Stimulated activated CD4-positive, alpha-beta T cell treated with anti-CD3 and anti-CD28 coated beads, Interleukin-15, amount 100 ng/mL, for 48 hours (primary cell): ENCODE measurements at regions not wholly inside any gene's neighbourhood (a gene's known extent, or its start where the extent isn't known, plus 50 kb on each side); places are given as distances from the start of the nearest gene placed in this dataset.
A peak's percentile ranks its signal among the peaks of the same experiment; 100 is the strongest.
"Not testable (repeated sequence)": the region's sequence is repeated elsewhere in the genome, so short reads cannot be mapped to it uniquely, and the experiment has no call there.

Source experiments
- DNase-seq, 2 donors: peaks; one replicate each; pipeline ENCODE4 v3.0.0-alpha.2; 2020; ENCODE audit warnings: low read depth in 2 of 2

DNA sequence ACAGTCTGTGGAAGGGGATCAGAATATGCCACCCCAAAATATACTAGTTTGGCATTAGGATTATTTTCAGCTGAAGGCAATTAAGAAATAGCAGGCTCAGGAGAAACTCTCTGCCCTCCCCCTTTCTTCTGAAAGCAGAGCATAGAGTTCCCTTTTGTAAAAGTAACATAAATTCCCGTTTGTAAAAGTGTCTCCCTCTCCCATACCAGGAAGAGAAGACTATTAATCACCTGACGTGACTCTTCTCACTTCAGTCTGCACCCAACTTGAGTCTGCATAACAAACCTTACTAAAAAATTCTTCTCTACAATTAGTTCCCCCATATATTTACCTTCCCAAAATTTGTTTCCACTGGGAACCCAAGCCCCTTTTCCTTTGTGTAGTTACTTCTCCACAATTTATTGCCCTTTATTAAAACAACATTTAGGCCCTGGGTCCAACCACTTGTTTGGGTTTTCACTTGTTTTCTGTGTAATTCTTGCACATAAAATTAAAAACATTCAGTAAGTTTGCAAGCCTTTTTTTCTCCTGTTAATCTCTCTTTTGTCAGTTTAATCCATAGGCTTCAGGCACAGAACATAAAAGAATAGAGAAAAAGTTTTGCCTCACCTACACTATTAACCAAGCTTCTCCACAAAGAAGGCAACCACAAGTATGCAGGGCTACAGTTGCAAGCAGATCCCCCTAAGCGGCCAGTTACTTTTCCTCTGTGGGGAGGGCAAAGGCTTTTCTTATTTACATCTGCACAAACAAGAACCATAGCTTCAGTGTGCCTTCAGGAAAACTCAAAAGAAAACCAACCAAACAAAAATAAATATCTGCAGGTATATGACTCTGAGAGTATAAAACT, 73.8 kb upstream of the EPCAM start:
- DNase-seq, result no peak

DNA sequence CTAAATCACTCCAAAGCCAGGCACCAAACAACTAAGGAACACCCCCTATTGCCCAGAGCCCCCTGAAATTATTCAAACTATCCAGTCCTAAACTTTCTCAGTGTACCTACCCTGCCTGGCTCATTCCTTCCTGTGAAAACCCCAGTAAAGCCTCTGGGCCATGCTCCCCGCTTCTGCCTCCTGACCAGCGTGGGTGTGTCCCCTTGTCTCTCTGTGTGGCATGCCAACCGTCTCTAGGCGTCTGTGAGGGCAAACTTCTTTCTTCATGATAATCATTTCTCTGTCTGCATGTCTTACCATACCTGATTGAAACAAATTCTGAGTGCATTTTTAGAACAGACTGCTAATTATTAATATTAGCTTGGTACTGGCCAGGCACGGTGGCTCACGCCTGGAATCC, 75.1 kb upstream of the EPCAM start:
- no peak for DNase-seq

DNA sequence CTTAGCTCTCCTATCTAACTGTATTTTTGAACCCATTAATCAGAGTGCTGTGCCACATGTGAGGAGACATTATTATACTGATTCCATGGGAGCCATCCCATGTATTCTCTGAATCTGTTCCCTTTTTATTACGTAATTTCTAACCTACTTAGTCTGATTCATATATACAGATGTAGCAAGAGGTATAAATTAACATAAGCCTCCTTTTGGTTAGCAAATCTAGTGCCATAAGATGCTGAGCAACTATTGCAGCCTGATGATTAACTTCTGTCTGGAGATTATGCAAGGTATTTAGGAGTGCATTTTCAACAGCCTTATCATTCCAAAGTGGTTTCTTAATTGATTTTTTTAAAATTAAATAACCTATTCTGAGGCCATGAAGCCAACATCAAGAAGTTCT, 80.2 kb upstream of the EPCAM start:
- DNase-seq, result no peak

DNA sequence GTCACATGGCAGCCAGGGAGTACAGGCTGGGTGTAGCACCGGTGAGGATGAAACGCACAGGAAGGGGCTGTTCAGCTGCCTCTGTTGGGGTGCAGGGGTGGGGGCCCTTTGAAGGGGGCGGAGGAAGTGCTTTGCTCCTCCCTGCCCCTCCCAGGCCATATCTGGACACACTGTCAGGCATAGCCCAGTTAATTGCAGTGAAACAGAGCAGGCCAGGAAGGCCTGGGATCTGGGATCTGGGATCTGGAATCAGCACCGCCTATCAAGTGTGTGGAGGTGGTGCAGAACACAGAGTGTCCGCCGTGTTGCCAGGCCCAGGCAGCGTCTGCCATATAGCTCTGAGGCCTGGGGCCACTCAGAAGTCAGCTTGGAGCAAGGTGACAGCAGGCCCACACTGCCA, 85.5 kb upstream of the EPCAM start:
- DNase-seq, result no peak

DNA sequence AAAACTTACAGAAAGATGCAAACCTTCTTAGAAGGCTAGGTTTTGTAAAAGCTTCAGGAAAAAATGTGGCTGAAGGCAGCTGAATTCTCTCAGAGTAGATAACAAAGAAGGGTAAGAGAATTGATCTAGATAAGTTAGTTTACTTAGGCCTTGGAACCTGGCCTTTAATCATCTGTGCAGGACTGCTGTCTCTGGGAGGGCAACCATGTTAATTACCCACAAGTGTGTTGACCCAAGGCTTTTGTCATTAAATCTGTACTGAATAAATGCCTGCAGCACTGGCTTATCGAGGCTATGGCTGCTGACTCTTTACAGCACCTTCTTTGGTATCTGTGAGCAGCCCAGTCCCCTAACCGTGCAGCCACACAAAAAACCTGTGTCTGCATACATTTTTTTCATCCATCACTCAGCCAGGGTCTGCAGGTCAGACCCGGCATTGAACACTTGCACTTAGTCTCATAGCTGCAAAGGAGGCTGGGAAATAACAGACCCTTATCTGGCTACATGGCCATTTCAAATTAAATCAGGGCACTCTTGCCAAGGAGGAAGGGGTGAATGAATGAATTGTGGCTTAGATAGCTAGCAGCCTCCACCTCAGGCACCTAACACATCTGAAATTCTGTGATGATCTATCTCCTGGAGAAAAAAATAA, 86.4 kb upstream of the EPCAM start:
- DNase-seq, result no peak

DNA sequence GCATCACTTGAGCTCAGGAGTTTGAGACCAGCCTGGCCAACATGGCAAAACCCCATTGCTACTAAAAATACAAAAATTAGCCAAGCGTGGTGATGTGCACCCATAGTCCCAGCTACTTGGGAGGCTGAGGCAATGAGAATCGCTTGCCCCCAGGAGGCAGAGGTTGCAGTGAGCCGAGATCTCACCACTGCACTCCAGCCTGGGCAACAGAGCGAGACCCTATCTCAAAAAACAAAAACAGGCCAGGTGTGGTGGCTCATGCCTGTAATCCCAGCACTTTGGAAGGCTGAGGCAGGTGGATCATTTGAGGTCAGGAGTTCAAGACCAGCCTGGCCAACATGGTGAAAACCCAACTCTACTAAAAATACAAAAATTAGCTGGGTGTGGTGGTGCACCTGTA, 89.6 kb upstream of the EPCAM start:
- DNase-seq, result not testable (repeated sequence)

DNA sequence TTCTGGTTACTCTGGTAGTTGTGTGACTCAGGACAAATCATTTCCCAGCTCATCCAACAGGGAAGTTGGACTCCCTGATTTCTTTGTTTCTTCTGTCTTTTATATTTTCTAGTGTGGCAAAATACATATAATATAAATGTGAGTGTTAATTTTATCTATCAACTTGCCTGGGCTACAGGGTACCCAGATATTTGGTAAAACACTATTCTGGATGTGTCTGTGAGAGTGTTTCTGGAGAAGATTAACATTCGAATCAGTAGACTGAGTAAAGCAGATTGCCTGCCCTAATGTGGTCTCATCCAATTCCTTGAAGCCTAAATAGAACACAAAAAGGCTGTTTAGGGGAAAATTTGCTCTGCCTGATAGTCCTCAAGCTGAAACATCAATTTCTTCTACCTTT, 91.1 kb upstream of the EPCAM start:
- DNase-seq, result no peak

DNA sequence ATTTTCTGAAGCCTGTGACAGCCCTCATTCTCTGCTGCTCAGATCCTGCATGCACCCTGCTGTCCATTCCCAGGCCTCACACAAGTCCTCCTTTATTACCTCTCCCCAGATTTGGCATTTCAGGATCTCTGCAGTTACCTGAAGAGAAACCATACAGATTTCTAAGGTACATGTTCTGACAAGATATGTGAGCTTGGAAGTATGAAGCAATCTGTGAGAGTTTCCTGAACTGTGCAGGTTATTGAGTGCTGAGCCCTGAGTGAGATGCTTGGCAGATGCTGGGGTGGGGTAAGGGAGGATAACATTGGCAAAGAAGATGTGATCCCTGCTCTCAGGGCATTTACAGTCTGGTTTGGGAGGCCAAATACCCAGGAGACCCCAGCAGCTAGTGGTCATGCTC, 91.9 kb upstream of the EPCAM start:
- DNase-seq, result no peak

DNA sequence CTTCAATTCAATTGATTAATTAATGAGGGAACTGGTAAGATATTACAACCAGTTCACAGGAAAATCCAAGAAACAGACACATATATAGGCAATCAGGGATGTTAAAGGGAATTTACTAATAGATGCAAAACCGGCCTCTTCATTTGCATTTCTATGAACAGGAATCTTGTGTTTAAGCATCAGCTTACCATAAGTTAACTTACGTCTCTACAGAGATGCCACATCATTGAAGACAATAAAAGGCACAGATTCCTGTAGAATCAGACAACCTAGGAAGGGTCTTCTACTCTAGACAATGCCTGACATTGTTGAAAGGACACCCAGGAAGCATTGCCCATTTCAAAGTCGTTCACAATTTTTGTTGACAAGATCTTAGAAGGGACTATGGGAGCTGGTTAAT, 93.0 kb upstream of the EPCAM start:
- DNase-seq, result no peak

DNA sequence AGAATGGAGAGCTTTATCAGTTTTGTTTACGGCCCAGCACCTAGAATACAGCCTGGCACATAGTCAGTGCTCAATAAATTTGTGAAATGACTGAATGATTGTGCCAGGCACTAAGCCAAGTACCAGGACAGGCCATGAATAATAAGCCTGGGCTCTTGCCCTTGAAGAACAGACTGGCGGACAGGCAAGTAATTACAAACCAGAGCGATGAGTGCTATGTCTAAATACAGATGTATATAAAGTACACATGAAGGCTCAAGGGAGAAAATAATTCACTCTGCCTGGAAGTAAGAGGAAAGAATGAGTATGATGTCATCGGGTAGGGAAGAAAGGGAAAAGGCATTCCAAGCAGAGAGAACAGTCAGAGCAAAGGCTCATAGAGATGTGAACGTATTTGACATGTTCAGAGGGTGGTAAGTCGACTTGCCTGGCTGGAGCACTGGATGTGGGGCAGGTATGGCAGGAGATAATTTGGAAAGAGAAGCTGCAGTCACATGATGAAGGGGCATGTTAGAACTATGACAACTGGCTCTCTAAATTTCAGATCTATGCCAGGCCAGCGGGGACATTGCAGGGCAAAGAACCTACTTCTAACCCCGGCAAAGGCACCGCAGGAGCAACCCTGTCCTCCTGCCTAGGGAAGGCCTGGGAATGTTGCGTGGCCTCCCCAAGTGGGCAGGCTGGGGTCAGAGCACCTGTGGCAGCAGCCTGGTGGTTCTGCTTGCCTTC, 94.9 kb upstream of the EPCAM start:
- no peak for DNase-seq

DNA sequence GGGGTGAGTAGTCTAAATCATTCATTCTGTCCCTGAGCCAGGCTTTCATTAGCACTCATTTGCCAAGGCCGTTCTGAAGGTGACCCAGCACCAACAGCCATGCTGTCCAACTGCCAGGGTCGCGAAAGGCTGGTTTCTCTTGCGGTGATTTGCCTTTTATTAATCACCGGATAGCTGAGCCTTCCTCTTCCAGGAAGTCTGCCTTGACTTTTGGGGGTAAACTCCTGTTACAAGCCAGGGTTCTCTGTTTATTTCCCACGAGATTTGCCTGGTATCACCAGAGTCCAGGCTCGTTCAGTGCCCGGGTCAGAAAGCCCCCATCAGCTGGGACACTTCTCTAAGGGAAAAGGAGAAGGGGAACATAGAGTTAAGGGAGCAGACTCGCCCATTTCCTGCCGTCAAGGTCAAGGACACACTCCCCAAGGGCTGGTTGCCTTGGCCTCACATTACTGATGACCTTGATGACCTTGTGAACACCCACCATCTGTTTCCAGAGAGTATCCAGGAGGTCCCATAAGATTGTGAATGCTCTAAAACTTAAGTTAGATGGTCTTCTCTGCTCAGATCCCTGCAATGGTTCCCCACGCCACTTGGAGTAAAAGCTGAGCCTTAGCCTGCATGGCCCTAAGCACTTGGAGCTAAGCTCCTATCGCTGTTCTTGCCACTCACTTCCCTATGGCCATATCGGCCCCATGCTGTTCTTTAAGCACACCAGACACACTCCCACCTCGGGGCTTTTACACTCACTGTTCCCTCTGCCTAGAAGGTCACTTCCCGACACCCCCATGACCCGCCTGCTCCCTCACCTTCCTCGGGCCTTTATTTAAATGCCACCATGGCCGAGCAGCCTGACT, 96.0 kb upstream of the EPCAM start:
- DNase-seq, result no peak

DNA sequence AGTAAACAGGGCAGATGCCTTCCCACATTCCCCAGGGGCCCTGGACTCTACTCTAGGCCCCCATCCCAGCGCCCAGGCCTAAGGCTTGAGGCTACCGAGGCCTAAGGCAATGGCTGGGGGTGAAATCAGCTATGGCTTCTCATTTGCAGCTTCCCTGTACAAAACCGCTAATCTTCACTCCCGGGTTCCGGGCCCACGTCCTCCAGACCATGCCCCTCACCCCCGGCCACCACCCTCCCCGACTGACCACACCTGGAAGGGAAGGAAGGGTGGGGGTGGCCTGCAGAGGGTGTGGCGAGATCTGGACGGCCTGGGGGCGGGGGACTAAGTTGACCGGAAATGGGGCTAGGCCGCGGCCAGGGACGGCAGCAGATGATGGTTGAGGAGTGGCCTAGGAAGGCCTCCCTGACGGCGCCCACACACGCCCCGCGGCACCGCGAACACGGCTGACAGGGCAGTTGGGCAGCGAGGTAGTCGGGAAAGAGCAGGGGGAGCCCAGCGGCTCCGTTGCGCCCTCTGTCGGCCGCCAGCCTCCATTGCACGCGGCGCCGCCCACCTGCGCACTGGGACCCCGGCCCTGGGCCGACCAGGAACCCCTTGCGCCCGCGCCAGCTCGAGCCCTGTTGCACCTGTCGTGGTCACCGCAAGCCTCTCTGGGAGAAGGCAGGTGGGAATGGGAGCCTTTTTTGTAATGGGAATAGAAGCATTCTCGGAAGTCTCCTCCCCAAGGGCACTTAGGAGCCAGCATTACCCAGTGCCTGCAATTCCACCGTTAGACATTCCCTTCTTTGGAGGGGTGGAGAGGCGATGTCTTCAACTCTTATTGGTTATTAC, 95.9 kb upstream of the CALM2 start:
- peak; percentile 19 to 49 for DNase-seq

DNA sequence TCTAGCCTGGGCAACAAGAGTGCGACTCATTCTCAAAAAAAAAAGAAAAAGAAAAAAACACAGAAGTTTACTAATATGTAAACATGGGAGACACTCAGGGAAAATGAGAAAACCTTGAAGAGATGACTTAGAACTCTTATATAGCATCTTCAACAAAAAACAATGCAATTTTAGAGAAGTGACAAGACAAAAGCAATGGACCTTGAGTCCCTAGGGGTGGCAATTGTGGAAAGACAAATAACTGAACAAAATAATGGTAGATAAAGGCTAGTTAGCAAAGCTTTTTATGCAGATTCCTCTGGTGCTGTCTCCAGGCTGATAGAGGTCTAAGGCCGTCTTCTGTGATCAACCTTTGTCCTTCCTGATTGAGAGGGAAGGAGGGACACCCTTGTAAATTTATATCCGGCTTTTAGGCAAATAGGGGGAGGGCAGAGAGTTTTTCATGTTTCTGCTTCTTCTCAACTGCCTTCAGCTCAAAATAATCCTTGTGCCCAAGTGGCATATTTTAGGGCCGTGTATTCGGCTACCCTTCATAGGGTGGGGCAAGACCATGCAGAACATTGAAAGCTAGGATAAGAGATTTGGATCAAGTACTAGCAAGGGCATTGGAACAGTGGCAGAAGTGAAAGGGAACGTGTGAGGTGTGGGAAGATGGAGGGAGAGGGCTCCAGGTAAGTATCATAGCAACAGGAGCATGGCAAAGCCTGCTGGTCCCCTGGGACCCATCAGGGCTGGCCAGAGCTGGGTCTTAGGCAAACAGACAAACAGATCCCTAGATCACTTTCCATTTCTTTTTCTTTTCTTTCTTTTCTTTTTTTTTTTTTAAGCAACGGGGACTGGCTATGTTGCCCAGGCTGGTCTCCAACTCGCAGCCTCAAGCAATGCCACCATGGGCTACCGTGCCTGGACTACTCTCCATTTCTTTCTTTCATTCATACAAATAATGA, 95.0 kb upstream of the CALM2 start:
- no peak for DNase-seq

DNA sequence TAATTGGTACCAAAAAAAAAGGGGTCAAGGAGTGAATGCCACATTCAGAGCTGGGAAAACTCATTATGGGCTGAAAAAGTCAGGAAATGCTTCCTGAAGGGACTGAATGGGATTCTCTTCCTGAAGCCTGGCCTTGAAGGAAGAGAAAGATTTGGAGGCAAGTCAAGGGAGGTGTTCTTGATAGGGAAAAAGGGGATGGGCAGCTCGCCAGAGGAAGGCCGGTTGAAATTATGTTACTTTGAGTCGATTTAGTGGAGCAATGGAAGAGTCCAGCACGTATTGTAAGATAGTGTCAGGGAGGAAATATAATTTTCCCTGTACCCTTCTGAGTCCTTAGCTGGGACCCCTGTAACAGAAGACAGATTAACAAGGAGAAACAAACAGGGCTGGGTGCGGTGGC, 94.1 kb upstream of the CALM2 start:
- DNase-seq, result no peak

DNA sequence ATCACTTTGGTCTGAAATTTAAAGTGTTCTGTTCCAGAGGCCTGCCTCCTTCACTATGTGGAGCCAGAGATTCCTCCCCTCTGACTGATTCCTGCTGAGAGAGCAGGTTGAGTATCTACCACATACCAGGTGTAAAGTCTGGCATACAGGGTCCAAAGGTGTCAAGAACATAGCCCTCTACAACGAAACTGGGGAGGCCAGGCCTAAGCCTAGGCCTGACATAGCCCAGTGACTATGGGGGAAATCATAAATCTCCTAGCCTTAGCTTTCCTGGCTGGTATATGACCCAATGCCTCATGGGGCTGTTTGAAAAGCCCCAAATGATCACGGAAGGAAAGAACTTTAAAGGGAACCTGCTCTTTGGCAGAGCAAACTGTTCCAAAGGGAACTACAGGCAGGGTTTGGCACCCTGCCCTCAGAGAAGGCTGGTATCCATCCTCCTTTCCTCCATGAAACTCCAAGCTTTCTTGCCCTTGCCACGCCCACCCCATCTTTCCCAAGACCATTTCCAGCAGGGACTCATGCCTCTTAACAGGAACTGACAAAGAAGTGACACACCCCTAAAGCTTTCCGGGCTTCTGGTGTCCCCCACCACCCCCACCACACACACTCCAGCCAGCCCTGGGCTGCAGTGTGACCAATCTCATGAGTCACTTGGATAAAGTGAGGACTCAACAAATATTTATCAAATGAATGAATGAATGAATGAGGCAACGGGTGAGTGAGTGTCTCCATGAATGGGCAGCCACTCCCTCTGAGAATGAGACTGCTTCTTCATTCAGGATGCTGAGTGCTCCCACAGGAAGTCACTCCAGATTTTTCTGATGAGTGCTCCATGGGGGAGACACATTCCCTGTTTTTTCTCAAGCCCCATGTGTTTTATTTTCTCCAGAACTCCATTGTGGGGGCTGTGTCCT, 93.3 kb upstream of the CALM2 start:
- no peak for DNase-seq

DNA sequence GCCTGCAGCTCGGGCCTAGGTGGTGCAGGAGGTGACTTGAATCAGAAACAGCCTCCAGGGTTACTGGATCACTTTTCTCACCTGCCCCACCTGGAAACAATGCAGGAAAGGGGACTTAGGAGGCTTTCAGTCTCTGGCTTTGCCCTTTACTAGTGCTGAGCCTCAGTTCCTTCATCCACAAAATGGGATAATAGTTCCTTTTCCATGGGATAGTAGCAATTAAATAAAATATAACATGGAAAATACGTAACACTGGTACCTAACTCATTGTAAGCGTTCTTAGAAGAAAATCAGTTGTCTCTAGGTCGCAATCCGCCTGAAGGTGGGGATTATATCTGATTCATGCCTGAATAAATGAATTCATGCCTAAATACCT, 91.4 kb upstream of the CALM2 start:
- no peak for DNase-seq

DNA sequence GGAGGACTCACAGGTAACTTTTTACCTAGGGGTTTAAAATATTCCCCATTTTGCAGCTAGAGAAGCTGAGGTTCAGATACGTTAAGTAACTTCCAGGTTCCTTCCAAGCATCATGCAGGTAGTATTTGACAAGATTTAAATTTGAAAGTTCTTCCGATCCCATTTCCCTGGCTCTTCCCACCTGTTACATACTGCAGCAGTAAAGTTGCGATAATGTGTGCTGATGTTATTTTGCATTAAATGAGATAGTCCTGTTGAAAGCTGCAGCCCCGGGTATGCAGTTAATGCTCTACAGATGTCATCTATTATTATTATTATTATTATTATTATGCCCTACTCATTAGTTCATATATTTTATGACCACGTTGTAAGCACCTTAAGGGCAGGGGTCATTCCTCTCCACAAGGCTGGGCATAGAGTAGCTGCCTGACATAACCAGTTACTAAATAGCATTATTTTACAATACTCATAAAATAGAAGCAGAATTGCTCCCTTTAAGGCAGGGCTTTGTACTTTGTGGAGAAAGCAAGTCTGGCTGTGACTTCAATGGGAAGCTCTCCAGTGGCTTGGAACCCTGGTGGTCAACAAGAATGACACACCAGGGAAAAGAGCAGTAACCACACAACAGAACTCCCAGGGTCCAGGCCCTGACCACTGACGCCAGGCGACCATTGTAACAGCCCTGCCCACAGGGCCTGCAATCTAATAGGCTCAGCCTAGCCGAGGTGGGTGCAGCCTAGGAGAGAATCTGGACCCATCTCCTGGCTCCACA, 90.8 kb upstream of the CALM2 start:
- DNase-seq, result no peak

DNA sequence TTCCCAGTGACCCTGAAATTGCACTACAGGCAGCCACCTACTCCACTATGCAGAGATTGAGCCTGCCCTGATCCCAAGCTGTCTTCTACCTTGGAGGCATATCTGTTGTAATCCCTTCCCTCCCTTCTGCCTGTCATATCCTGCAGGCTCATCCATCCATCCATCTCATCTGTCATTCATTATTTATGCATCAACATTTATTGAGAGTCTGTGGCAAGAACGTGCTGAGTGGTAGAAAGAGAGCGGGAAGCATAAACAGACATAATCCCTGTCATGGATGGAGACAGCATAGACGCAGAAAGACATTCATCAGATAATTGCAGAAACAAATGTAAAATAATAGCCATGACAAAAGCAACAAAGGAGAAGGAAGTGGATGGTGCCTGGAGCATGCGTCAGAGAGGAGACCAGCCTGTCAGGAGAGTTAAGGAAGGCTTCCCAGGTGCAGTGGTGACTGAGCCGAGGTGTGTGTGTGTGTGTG, 89.5 kb upstream of the CALM2 start:
- DNase-seq, result no peak
